NB4 (cell line): ENCODE measurements at regions not wholly inside any gene's neighbourhood (a gene's known extent, or its start where the extent isn't known, plus 50 kb on each side); places are given as distances from the start of the nearest gene placed in this dataset.

Experiments
- POLR2A ChIP-seq: IDR thresholded peaks from 2 replicates; pipeline ENCODE4 v1.6.1; 2011; ENCODE audit warnings: mild to moderate bottlenecking; ENCODE audit not compliant: insufficient read length; ENCODE audit errors: extremely low read depth
- TF ChIP-seq, protein P1 (sequence below): IDR thresholded peaks from one replicate; pipeline ENCODE4 v1.5.1; 2012; ENCODE audit warnings: low read depth, low read length

DNA sequence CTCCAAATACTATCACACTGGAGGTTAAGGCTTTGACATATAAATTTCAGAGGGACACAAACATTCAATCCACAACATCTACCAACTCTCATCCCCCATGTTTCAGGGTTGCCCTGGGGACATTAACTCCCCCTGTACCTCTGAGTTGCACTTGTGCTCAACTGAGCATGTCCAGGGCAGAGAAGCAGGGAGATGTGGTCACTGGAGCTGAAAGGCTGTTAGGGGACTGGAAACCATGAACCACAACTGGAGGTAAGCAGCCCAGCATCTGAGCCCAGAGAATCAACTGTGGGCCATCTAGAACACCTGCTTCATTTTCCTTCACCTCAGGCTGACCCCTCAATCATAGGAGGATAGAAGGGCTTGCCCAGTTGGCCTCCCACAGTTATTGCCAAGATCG is 641.1 kb downstream of the MID1IP1 start:
- TF ChIP-seq, protein P1, sequence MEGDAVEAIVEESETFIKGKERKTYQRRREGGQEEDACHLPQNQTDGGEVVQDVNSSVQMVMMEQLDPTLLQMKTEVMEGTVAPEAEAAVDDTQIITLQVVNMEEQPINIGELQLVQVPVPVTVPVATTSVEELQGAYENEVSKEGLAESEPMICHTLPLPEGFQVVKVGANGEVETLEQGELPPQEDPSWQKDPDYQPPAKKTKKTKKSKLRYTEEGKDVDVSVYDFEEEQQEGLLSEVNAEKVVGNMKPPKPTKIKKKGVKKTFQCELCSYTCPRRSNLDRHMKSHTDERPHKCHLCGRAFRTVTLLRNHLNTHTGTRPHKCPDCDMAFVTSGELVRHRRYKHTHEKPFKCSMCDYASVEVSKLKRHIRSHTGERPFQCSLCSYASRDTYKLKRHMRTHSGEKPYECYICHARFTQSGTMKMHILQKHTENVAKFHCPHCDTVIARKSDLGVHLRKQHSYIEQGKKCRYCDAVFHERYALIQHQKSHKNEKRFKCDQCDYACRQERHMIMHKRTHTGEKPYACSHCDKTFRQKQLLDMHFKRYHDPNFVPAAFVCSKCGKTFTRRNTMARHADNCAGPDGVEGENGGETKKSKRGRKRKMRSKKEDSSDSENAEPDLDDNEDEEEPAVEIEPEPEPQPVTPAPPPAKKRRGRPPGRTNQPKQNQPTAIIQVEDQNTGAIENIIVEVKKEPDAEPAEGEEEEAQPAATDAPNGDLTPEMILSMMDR, result no peak
- TF ChIP-seq POLR2A, result no peak
